Brain microvascular endothelial cell (primary cell): ENCODE measurements at regions not wholly inside any gene's neighbourhood (a gene's known extent, or its start where the extent isn't known, plus 50 kb on each side); places are given as distances from the start of the nearest gene placed in this dataset.

Experiments
- DNase-seq: peaks from one replicate; pipeline ENCODE4 v3.0.0-alpha.2; 2020
- H3K27ac ChIP-seq: fragments of 250-450 bp; sonication (Bioruptor Pico); 2 replicates; pipeline ENCODE4 v1.5.1; 2020; ENCODE audit warnings: mild to moderate bottlenecking, moderate library complexity
- H3K27me3 ChIP-seq: fragments of 250-450 bp; sonication (Bioruptor Pico); replicated peaks from 2 replicates; pipeline ENCODE4 v1.5.1; 2020; ENCODE audit warnings: mild to moderate bottlenecking
- H3K36me3 ChIP-seq: fragments of 250-450 bp; sonication (Bioruptor Pico); replicated peaks from 2 replicates; pipeline ENCODE4 v1.5.1; 2020; ENCODE audit warnings: mild to moderate bottlenecking
- H3K4me3 ChIP-seq: 2 replicates; pipeline ENCODE4 v1.5.1; 2011; ENCODE audit warnings: low read depth, mild to moderate bottlenecking, control low read depth, low read length, moderate library complexity
- CTCF ChIP-seq: IDR thresholded peaks from 2 replicates; pipeline ENCODE4 v1.5.1; 2011; ENCODE audit warnings: low read depth, mild to moderate bottlenecking, moderate library complexity, low read length, control low read depth, inconsistent platforms; ENCODE audit errors: missing control alignments
- in situ Hi-C: cut with HindIII; loops from 2 replicates; pipeline ENCODE4 v1.10.0; 2017; ENCODE audit warnings: low sequenced_read_pairs, low pct_ligation_motif_present

- no peak overlapping the region for H3K27ac ChIP-seq
- in situ Hi-C loops, result no loop called here
- no peaks in the 10 kb centered on the region for H3K27me3 ChIP-seq
- TF ChIP-seq CTCF, result no peak
- DNase-seq, result no peak
- H3K4me3 ChIP-seq, result no peak overlapping the region
- H3K36me3 ChIP-seq, result no peaks in the 10 kb centered on the region
These were observed 272.9 kb downstream of the RWDD3 start for GRCh38 chr1:95506736-95507414.

- H3K4me3 ChIP-seq, result no peak overlapping the region
- no peaks in the 10 kb centered on the region for H3K27me3 ChIP-seq
- in situ Hi-C loops, result no loop called here
- no peak for DNase-seq
- no peak overlapping the region for H3K27ac ChIP-seq
- H3K36me3 ChIP-seq, result no peaks in the 10 kb centered on the region
- TF ChIP-seq CTCF, result no peak
These were observed 276.0 kb downstream of the RWDD3 start for GRCh38 chr1:95509989-95510388.

DNA sequence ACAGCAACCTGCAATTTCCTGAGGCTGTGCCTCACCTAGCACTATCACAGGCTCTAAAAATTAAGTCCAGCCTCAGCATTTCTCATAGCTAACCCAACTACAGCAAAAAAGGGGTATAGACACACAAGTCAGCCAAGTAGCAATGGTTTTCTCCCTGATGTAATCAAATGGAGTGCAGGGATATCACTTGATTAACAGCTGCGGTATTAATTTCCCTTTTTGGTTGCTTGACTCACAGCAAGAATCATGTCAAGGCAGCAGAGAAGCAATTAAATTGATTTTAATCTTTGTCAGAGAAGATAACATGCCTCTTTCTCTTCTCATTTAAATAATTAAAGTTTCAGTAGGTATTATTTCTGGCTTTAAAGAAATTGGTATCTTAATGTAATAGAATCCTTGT lies 278.9 kb downstream of the RWDD3 start:
- no peak for DNase-seq
- in situ Hi-C loops, result no loop called here
- no peaks in the 10 kb centered on the region for H3K36me3 ChIP-seq
- no peak for TF ChIP-seq CTCF
- H3K4me3 ChIP-seq, result no peak overlapping the region
- no peak overlapping the region for H3K27ac ChIP-seq
- no peaks in the 10 kb centered on the region for H3K27me3 ChIP-seq

GRCh38 chr1:95517506-95517905 lies 283.5 kb downstream of the RWDD3 start:
- no peaks in the 10 kb centered on the region for H3K27me3 ChIP-seq
- in situ Hi-C loops, result no loop called here
- H3K4me3 ChIP-seq, result no peak overlapping the region
- H3K27ac ChIP-seq, result no peak overlapping the region
- TF ChIP-seq CTCF, result no peak
- H3K36me3 ChIP-seq, result no peaks in the 10 kb centered on the region
- DNase-seq, result no peak

DNA sequence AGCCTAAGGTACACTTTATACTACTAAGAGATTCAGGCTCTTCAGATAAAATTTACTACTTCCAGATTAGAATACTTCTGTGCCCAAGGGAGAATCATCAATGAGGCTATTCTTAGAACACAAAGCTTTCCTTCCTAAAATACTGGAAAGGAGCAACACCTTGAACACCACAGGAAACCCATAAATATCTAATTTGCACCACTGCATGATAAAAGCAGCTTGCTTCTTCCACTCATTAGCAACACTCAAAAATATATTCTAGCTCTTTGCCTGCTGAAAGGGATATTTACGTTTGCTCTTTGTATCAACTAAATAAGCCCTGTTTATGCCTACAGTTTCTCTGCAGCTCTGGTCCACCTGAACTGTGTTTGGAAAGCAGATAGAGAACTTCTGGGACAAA lies 284.3 kb downstream of the RWDD3 start:
- Histone ChIP-seq H3K36me3 (no peaks in the 10 kb centered on the region), H3K4me3 (no peak overlapping the region), H3K27ac (no peak overlapping the region), H3K27me3 (no peaks in the 10 kb centered on the region)
- no peak for DNase-seq
- in situ Hi-C loops, result no loop called here
- TF ChIP-seq CTCF, result no peak

- DNase-seq, result no peak
- in situ Hi-C loops, result no loop called here
- H3K27ac ChIP-seq, result no peak overlapping the region
- no peaks in the 10 kb centered on the region for H3K27me3 ChIP-seq
- H3K4me3 ChIP-seq, result no peak overlapping the region
- H3K36me3 ChIP-seq, result no peaks in the 10 kb centered on the region
- no peak for TF ChIP-seq CTCF
These were observed 286.4 kb downstream of the RWDD3 start for GRCh38 chr1:95520390-95520789.
